K562 (cell line): ENCODE measurements at regions not wholly inside any gene's neighbourhood (a gene's known extent, or its start where the extent isn't known, plus 50 kb on each side); places are given as distances from the start of the nearest gene placed in this dataset.
A peak's percentile ranks its signal among the peaks of the same experiment; 100 is the strongest.

Source experiments
- ATAC-seq: fragments of 200-7000 bp; cut with Tn5 transposase; 3 replicates; pipeline ENCODE4 v1.9.1; 2020; ENCODE audit warnings: moderate library complexity
- BruUV-seq: library from RNA; stranded (reverse); fragments of 400-500 nt; replicated peaks from 2 replicates; lab custom pipeline; 2021; lab: Mats Ljungman, UMichigan
- CTCF ChIA-PET: fragments of 300-600 bp; formaldehyde crosslinking; extraction: SDS; loops from one replicate; lab custom pipeline; 2021; ENCODE audit warnings: low intra/inter-chr PET ratio; lab: Yijun Ruan, JAX
- POLR2A ChIA-PET: fragments of 300-600, 350-650 bp; sonication (Branson Sonifier 250); formaldehyde crosslinking; extraction: SDS; loops from one replicate; lab custom pipeline; 2021; ENCODE audit warnings: antibody characterized with exemption, inconsistent platforms; lab: Yijun Ruan, JAX
- DNase-seq, 4 experiments: peaks; one replicate each; pipeline versions ENCODE4 v3.0.0 to v3.0.0-alpha.2; 2011 to 2018; ENCODE audit warnings: low spot score in 3 of 4, mixed read lengths in 3 of 4; ENCODE audit errors: extremely low read depth in 1 of 4
- FAIRE-seq: peaks from 2 replicates; lab custom pipeline; 2011; peaks lifted over from hg19 to GRCh38; lab: Jason Lieb, UNC
- H2AFZ ChIP-seq: 2 replicates; pipeline ENCODE4 v1.6.0; 2011; ENCODE audit warnings: low read depth, low read length, control low read depth, inconsistent platforms
- H3K27ac ChIP-seq: fragments of 200-600 bp; 3 replicates; pipeline ENCODE4 v1.8.0; 2011; ENCODE audit warnings: low read depth, mild to moderate bottlenecking, control low read depth, inconsistent platforms, low read length, moderate library complexity, mixed read lengths; ENCODE audit errors: extremely low read depth
- H3K27me3 ChIP-seq, 2 experiments: fragments of 300-600 bp in 1 of 2; 2 replicates in 1 of 2; 3 replicates in 1 of 2; pipeline versions ENCODE4 v1.6.0 to v1.8.0; 2011; ENCODE audit warnings: inconsistent platforms in 2 of 2, low read length in 2 of 2, mild to moderate bottlenecking in 1 of 2, mixed read lengths in 1 of 2, moderate library complexity in 1 of 2; ENCODE audit not compliant: control insufficient read depth in 2 of 2, insufficient read depth in 2 of 2
- H3K36me3 ChIP-seq: fragments of 300-600 bp; 3 replicates; pipeline ENCODE4 v1.8.0; 2011; ENCODE audit warnings: mild to moderate bottlenecking, low read length, inconsistent platforms; ENCODE audit not compliant: control insufficient read depth, insufficient read depth
- H3K4me1 ChIP-seq, 2 experiments: fragments of 200-600 bp in 1 of 2; replicated peaks in 1 of 2; 2 replicates in 1 of 2; 3 replicates in 1 of 2; pipeline versions ENCODE4 v1.5.1 to v1.8.0; 2011; ENCODE audit warnings: inconsistent platforms in 2 of 2, low read length in 2 of 2, mild to moderate bottlenecking in 1 of 2, mixed read lengths in 1 of 2, moderate library complexity in 1 of 2; ENCODE audit not compliant: control insufficient read depth in 2 of 2, insufficient read depth in 2 of 2
- H3K4me2 ChIP-seq: 2 replicates; pipeline ENCODE4 v1.6.1; 2011; ENCODE audit warnings: low read length, control low read depth, inconsistent platforms, mixed read lengths; ENCODE audit not compliant: insufficient read depth
- H3K4me3 ChIP-seq: fragments of 200-600 bp; sonication (generic), shearing (Covaris generic); 2 replicates; pipeline ENCODE4 v1.5.1; 2016; ENCODE audit warnings: control low read depth, inconsistent platforms
- H3K79me2 ChIP-seq: fragments of 200-600 bp; 3 replicates; pipeline ENCODE4 v1.8.0; 2011; ENCODE audit warnings: low read length, inconsistent platforms; ENCODE audit not compliant: control insufficient read depth, insufficient read depth
- H3K9ac ChIP-seq, 2 experiments: 2 replicates each; pipeline versions ENCODE4 v1.6.0 to v1.6.1; 2011; ENCODE audit warnings: low read depth in 2 of 2, low read length in 2 of 2, control low read depth in 1 of 2, inconsistent platforms in 1 of 2, mild to moderate bottlenecking in 1 of 2, mixed read lengths in 1 of 2; ENCODE audit not compliant: insufficient read depth in 1 of 2
- H3K9me1 ChIP-seq: one replicate; pipeline ENCODE4 v1.6.0; 2011; ENCODE audit warnings: inconsistent platforms, mild to moderate bottlenecking, low read length, moderate library complexity; ENCODE audit not compliant: control insufficient read depth, insufficient read depth
- H3K9me3 ChIP-seq: replicated peaks from 2 replicates; pipeline ENCODE4 v1.5.1; 2011; ENCODE audit warnings: low read depth, low read length, inconsistent platforms; ENCODE audit not compliant: control insufficient read depth, insufficient read depth
- H4K20me1 ChIP-seq: replicated peaks from 2 replicates; pipeline ENCODE4 v1.6.1; 2011; ENCODE audit warnings: low read length, inconsistent platforms, mixed read lengths; ENCODE audit not compliant: control insufficient read depth, insufficient read depth
- ATF7 ChIP-seq: fragments of 450-650 bp; IDR thresholded peaks from 2 replicates; pipeline ENCODE4 v1.7.1; 2014; ENCODE audit warnings: mild to moderate bottlenecking, moderate library complexity
- ILF3 ChIP-seq: fragments of 450-650 bp; IDR thresholded peaks from 2 replicates; pipeline ENCODE4 v1.6.1; 2018; ENCODE audit warnings: antibody characterized with exemption, mild to moderate bottlenecking, moderate library complexity, borderline replicate concordance
- POLR2H ChIP-seq: IDR thresholded peaks from 2 replicates; pipeline ENCODE4 v1.6.1; 2016; ENCODE audit warnings: missing genetic modification characterization, low read depth, mild to moderate bottlenecking, control low read depth, missing compliant biosample characterization, moderate library complexity
- ZNF778 ChIP-seq: fragments of 450-650 bp; formaldehyde crosslinking; IDR thresholded peaks from 2 replicates; pipeline ENCODE4 v1.4.0; 2020; ENCODE audit warnings: mild to moderate bottlenecking, moderate library complexity
- WGBS: fragments of 100-300 bp; shearing (Covaris generic); methylation state at CpG from one replicate; pipeline ENCODE4 v1.1.6; 2016; ENCODE audit warnings: low coverage, mixed read lengths; ENCODE audit not compliant: insufficient coverage; ENCODE audit errors: missing lambda C conversion rate; 5-methylcytosine and 5-hydroxymethylcytosine counted together
- in situ Hi-C: fragments of 300-500 bp; cut with MboI; formaldehyde crosslinking; loops from 4 replicates; pipeline ENCODE4 v1.15.0; 2018; ENCODE audit warnings: inconsistent platforms, mixed read lengths
- intact Hi-C: fragments of 100-400 bp; cut with micrococcal nuclease; formaldehyde crosslinking; loops from 2 replicates; pipeline ENCODE4 v1.14.2; 2022
- TF ChIP-seq, protein P1 (sequence below): fragments of 450-650 bp; IDR thresholded peaks from 2 replicates; pipeline ENCODE4 v1.6.1; 2017; ENCODE audit warnings: antibody characterized with exemption, mild to moderate bottlenecking

DNA sequence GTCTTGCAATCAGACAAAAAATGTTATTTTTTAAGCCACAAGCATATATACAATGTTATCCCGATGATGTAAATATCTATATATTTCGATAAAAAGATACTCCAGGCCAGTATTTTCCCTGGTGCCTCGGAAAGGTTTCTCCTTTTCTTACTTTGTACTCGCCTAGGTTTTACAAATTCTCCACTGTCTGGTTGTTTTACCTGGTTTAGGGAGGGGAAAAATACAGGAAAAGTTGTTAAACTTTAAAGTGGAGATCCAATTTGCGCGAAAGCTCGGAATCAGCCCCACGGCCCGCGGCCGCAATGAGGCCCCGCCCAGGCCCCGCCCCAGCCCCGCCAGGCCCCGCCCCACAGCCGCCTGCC, 58.4 kb upstream of the WNT7B start:
- BruUV-seq: no TSS peak
- no peak for DNase-seq

More for the DNA sequence above, 58.4 kb upstream of the WNT7B start:
- no peak for ATAC-seq
- intact Hi-C loops (no loop called here), in situ Hi-C loops (no loop called here)
- Histone ChIP-seq H3K9me3 (no peaks in the 10 kb centered on the region), H3K36me3 (no peaks in the 10 kb centered on the region), H3K4me2 (peak overlapping the region; percentile 66), H4K20me1 (no peaks in the 10 kb centered on the region), H3K27ac (peak overlapping the region; percentile 75), H3K4me3 (peak overlapping the region; percentile 52), H3K9me1 (no peaks in the 10 kb centered on the region), H3K79me2 (peaks cover 6% of the 10 kb centered on the region; the same call in 2 of the 3 replicates), H2AFZ (peak overlapping the region; percentile 84), H3K4me1 (peaks cover 9 to 20% of the 10 kb centered on the region in 2 experiments; a peak in 4 of 5 replicates), H3K9ac (peak overlapping the region in 1 of 2 experiments; percentile 85; a peak in 2 of 4 replicates), H3K27me3 (no peaks in the 10 kb centered on the region)
- CTCF ChIA-PET: interaction anchor here (0.9 kb wide), 1 partner anchor 22 kb away, joined by 3 read pairs; no protein-coding TSS in a partner anchor
- POLR2A ChIA-PET: interaction anchor here (0.9 to 1.3 kb wide), 2 partner anchors 22 kb away, joined by 4 to 5 read pairs; no protein-coding TSS in a partner anchor
- WGBS: 3% methylated on average over 4 of the region's 16 CpGs
- peak; percentile 19 for FAIRE-seq
- TF ChIP-seq ILF3: no peak
- TF ChIP-seq, protein P1, sequence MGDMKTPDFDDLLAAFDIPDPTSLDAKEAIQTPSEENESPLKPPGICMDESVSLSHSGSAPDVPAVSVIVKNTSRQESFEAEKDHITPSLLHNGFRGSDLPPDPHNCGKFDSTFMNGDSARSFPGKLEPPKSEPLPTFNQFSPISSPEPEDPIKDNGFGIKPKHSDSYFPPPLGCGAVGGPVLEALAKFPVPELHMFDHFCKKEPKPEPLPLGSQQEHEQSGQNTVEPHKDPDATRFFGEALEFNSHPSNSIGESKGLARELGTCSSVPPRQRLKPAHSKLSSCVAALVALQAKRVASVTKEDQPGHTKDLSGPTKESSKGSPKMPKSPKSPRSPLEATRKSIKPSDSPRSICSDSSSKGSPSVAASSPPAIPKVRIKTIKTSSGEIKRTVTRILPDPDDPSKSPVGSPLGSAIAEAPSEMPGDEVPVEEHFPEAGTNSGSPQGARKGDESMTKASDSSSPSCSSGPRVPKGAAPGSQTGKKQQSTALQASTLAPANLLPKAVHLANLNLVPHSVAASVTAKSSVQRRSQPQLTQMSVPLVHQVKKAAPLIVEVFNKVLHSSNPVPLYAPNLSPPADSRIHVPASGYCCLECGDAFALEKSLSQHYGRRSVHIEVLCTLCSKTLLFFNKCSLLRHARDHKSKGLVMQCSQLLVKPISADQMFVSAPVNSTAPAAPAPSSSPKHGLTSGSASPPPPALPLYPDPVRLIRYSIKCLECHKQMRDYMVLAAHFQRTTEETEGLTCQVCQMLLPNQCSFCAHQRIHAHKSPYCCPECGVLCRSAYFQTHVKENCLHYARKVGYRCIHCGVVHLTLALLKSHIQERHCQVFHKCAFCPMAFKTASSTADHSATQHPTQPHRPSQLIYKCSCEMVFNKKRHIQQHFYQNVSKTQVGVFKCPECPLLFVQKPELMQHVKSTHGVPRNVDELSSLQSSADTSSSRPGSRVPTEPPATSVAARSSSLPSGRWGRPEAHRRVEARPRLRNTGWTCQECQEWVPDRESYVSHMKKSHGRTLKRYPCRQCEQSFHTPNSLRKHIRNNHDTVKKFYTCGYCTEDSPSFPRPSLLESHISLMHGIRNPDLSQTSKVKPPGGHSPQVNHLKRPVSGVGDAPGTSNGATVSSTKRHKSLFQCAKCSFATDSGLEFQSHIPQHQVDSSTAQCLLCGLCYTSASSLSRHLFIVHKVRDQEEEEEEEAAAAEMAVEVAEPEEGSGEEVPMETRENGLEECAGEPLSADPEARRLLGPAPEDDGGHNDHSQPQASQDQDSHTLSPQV: no peak
- TF ChIP-seq POLR2H: 0 out of 2 replicates have a peak, but pooled peaks have one; percentile 47
- TF ChIP-seq ZNF778 (CRISPR knock-in tag): no peak
- no peak for TF ChIP-seq ATF7
